Occipital lobe (tissue), 1 donor: ENCODE measurements at regions not wholly inside any gene's neighbourhood (a gene's known extent, or its start where the extent isn't known, plus 50 kb on each side); places are given as distances from the start of the nearest gene placed in this dataset.

Source experiments
- DNase-seq: peaks from one replicate; lab custom pipeline; 2025; lab: John Stamatoyannopoulos, UW

GRCh38 chr2:16043627-16044026 lies 103.3 kb downstream of the MYCN start:
- no peak for DNase-seq

GRCh38 chr2:16043192-16043591 lies 102.8 kb downstream of the MYCN start:
- no peak for DNase-seq

- DNase-seq: no peak
These were observed 101.9 kb downstream of the MYCN start for GRCh38 chr2:16042201-16042700.

GRCh38 chr2:16040271-16041010 lies 100.1 kb downstream of the MYCN start:
- DNase-seq: no peak

- DNase-seq: no peak
These were observed 99.5 kb downstream of the MYCN start for GRCh38 chr2:16039823-16040222.

- no peak for DNase-seq
These were observed 98.7 kb downstream of the MYCN start for GRCh38 chr2:16039055-16039454.

- no peak for DNase-seq
These were observed 98.3 kb downstream of the MYCN start for GRCh38 chr2:16038621-16039020.

GRCh38 chr2:16037808-16038457 lies 97.6 kb downstream of the MYCN start:
- no peak for DNase-seq

GRCh38 chr2:16036951-16037350 lies 96.6 kb downstream of the MYCN start:
- DNase-seq: no peak

GRCh38 chr2:16035747-16036745 lies 95.7 kb downstream of the MYCN start:
- DNase-seq: no peak

GRCh38 chr2:16034975-16035746 lies 94.8 kb downstream of the MYCN start:
- DNase-seq: no peak

- DNase-seq: no peak
These were observed 94.0 kb downstream of the MYCN start for GRCh38 chr2:16034151-16034974.

GRCh38 chr2:16033032-16033293 lies 92.6 kb downstream of the MYCN start:
- no peak for DNase-seq

GRCh38 chr2:16032282-16033031 lies 92.1 kb downstream of the MYCN start:
- DNase-seq: no peak

GRCh38 chr2:16031848-16032159 lies 91.5 kb downstream of the MYCN start:
- no peak for DNase-seq

- DNase-seq: no peak
These were observed 90.9 kb downstream of the MYCN start for GRCh38 chr2:16031058-16031847.

- peak; percentile 20 for DNase-seq
These were observed 90.1 kb downstream of the MYCN start for GRCh38 chr2:16030206-16031057.

GRCh38 chr2:16028644-16029043 lies 88.3 kb downstream of the MYCN start:
- no peak for DNase-seq
